HCT116 (cell line): ENCODE measurements at regions not wholly inside any gene's neighbourhood (a gene's known extent, or its start where the extent isn't known, plus 50 kb on each side); places are given as distances from the start of the nearest gene placed in this dataset.

Experiments used
- ATAC-seq: fragments of 200-7000 bp; cut with Tn5 transposase; 2 replicates; pipeline ENCODE4 v1.9.1; 2020; ENCODE audit warnings: mild to moderate bottlenecking, moderate library complexity
- BruUV-seq: library from RNA; stranded (reverse); fragments of 400-500 nt; replicated peaks from 2 replicates; lab custom pipeline; 2021; lab: Mats Ljungman, UMichigan
- CTCF ChIA-PET: fragments of 300-600 bp; sonication (Branson Sonifier 250); formaldehyde crosslinking; loops from one replicate; lab custom pipeline; 2021; ENCODE audit warnings: antibody characterized with exemption; lab: Charles Lee
- POLR2A ChIA-PET: fragments of 300-600, 350-600 bp; sonication (Branson Sonifier 250); formaldehyde crosslinking; loops from one replicate; lab custom pipeline; 2021; ENCODE audit warnings: antibody characterized with exemption; lab: Charles Lee
- RAD21 ChIA-PET, 2 experiments: fragments of 300-600 bp; sonication (Branson Sonifier 250); formaldehyde crosslinking; loops; one replicate each; lab custom pipeline; 2023; ENCODE audit warnings: low total read pairs in 2 of 2; ENCODE audit not compliant: uncharacterized antibody in 2 of 2, unreplicated experiment in 2 of 2, low non-redundant PET in 1 of 2; lab: Charles Lee
- DNase-seq: peaks from one replicate; pipeline ENCODE4 v3.0.0-alpha.2; 2010; ENCODE audit warnings: low read depth, low spot score
- H2AFZ ChIP-seq: fragments of 200-600 bp; shearing (Covaris generic), sonication (generic); 2 replicates; pipeline ENCODE4 v1.6.1; 2017; ENCODE audit warnings: low read depth, mixed run types, mixed read lengths, antibody characterized with exemption, low read length; ENCODE audit not compliant: poor library complexity, severe bottlenecking
- H3K27ac ChIP-seq: 2 replicates; pipeline ENCODE4 v1.5.1; 2012; ENCODE audit warnings: low read depth, low read length
- H3K27me3 ChIP-seq: fragments of 200-600 bp; sonication (generic); 2 replicates; pipeline ENCODE4 v1.6.1; 2016; ENCODE audit warnings: mixed run types, low read length, mixed read lengths; ENCODE audit not compliant: insufficient read depth
- H3K36me3 ChIP-seq, 2 experiments: fragments of 200-500 bp in 1 of 2; fragments of 200-600 bp in 1 of 2; sonication (Bioruptor generic) in 1 of 2; sonication (generic) in 1 of 2; 2 replicates each; pipeline versions ENCODE4 v1.5.1 to v1.6.1; 2014 to 2016; ENCODE audit warnings: low read length in 2 of 2, inconsistent platforms in 1 of 2, mixed read lengths in 1 of 2, mixed run types in 1 of 2; ENCODE audit not compliant: insufficient read depth in 2 of 2, control insufficient read depth in 1 of 2
- H3K4me1 ChIP-seq, 2 experiments: fragments of 200-600 bp in 1 of 2; sonication (generic) in 1 of 2; 2 replicates each; pipeline versions ENCODE4 v1.5.1 to v1.6.1; 2012 to 2017; ENCODE audit warnings: low read length in 2 of 2, inconsistent platforms in 1 of 2, mild to moderate bottlenecking in 1 of 2, mixed read lengths in 1 of 2, mixed run types in 1 of 2, moderate library complexity in 1 of 2; ENCODE audit not compliant: insufficient read depth in 2 of 2, control insufficient read depth in 1 of 2
- H3K4me2 ChIP-seq: fragments of 200-600 bp; sonication (generic); 2 replicates; pipeline ENCODE4 v1.6.1; 2017; ENCODE audit warnings: mixed run types, low read length, mixed read lengths
- H3K4me3 ChIP-seq, 2 experiments: fragments of 200-600 bp in 1 of 2; sonication (generic) in 1 of 2; replicated peaks in 1 of 2; 2 replicates each; pipeline ENCODE4 v1.5.1; 2011 to 2016; ENCODE audit warnings: low read length in 2 of 2, control low read depth in 1 of 2, low read depth in 1 of 2, mild to moderate bottlenecking in 1 of 2, mixed read lengths in 1 of 2, mixed run types in 1 of 2
- H3K79me2 ChIP-seq: fragments of 200-600 bp; sonication (generic); 2 replicates; pipeline ENCODE4 v1.6.1; 2017; ENCODE audit warnings: mild to moderate bottlenecking, mixed run types, low read length, moderate library complexity, mixed read lengths; ENCODE audit not compliant: insufficient read depth
- H3K9ac ChIP-seq: fragments of 200-600 bp; sonication (generic); 2 replicates; pipeline ENCODE4 v1.6.1; 2016; ENCODE audit warnings: low read length, mixed read lengths
- H3K9me2 ChIP-seq: fragments of 200-600 bp; sonication (generic), shearing (Covaris generic); 2 replicates; pipeline ENCODE4 v1.6.1; 2017; ENCODE audit warnings: mixed run types, mild to moderate bottlenecking, moderate library complexity; ENCODE audit not compliant: insufficient read depth
- H3K9me3 ChIP-seq, 2 experiments: fragments of 200-500 bp in 1 of 2; fragments of 200-600 bp in 1 of 2; sonication (Bioruptor generic) in 1 of 2; sonication (generic) in 1 of 2; 2 replicates each; pipeline ENCODE4 v1.6.1; 2014 to 2017; ENCODE audit warnings: low read length in 2 of 2, mixed read lengths in 2 of 2, inconsistent platforms in 1 of 2, low read depth in 1 of 2, mild to moderate bottlenecking in 1 of 2, mixed run types in 1 of 2, moderate library complexity in 1 of 2; ENCODE audit not compliant: control insufficient read depth in 1 of 2, insufficient read depth in 1 of 2
- H4K20me1 ChIP-seq: fragments of 200-600 bp; sonication (generic), shearing (Covaris generic); 2 replicates; pipeline ENCODE4 v1.6.1; 2017; ENCODE audit warnings: mixed run types, mild to moderate bottlenecking, moderate library complexity; ENCODE audit not compliant: insufficient read depth
- EZH2 ChIP-seq: fragments of 200-600 bp; sonication (generic); IDR thresholded peaks from 2 replicates; pipeline ENCODE4 v1.6.1; 2017; ENCODE audit warnings: antibody characterized with exemption, mixed run types
- EZH2phosphoT487 ChIP-seq: fragments of 200-600 bp; IDR thresholded peaks from 2 replicates; pipeline ENCODE4 v1.6.1; 2018; ENCODE audit warnings: antibody characterized with exemption, borderline replicate concordance
- JUND ChIP-seq: IDR thresholded peaks from 2 replicates; pipeline ENCODE4 v1.6.1; 2012
- POLR2AphosphoS5 ChIP-seq: IDR thresholded peaks from 2 replicates; pipeline ENCODE4 v1.6.1; 2011; ENCODE audit warnings: mild to moderate bottlenecking, low read depth, low read length, moderate library complexity
- TCF7L2 ChIP-seq: IDR thresholded peaks from 2 replicates; pipeline ENCODE4 v1.7.0; 2011; ENCODE audit warnings: borderline replicate concordance, inconsistent platforms; ENCODE audit not compliant: insufficient read depth, insufficient read length; ENCODE audit errors: extremely low read depth
- YY1 ChIP-seq: IDR thresholded peaks from 2 replicates; pipeline ENCODE4 v1.6.1; 2011; ENCODE audit warnings: low read length, low read depth, moderate library complexity, mild to moderate bottlenecking; ENCODE audit not compliant: insufficient replicate concordance; ENCODE audit errors: extremely low read depth
- ZNF274 ChIP-seq: fragments of 200-500 bp; sonication (Bioruptor generic); IDR thresholded peaks from 2 replicates; pipeline ENCODE4 v1.6.1; 2014; ENCODE audit warnings: mild to moderate bottlenecking, low read depth, low read length, inconsistent platforms
- intact Hi-C: fragments of 100-400 bp; cut with micrococcal nuclease; formaldehyde crosslinking; loops from 2 replicates; pipeline ENCODE4 v1.10.0; 2022
- TF ChIP-seq, protein P1 (sequence below), 3 experiments: fragments of 200-600 bp in 1 of 3; sonication (generic) in 1 of 3; IDR thresholded peaks in 2 of 3; conservative IDR thresholded peaks in 1 of 3; 2 replicates each; pipeline ENCODE4 v1.5.1; 2012 to 2017; ENCODE audit warnings: low read depth in 2 of 3, low read length in 2 of 3, antibody characterized with exemption in 1 of 3, borderline replicate concordance in 1 of 3, control low read depth in 1 of 3, mild to moderate bottlenecking in 1 of 3, mixed read lengths in 1 of 3, mixed run types in 1 of 3, moderate library complexity in 1 of 3; ENCODE audit not compliant: insufficient read depth in 1 of 3

DNA sequence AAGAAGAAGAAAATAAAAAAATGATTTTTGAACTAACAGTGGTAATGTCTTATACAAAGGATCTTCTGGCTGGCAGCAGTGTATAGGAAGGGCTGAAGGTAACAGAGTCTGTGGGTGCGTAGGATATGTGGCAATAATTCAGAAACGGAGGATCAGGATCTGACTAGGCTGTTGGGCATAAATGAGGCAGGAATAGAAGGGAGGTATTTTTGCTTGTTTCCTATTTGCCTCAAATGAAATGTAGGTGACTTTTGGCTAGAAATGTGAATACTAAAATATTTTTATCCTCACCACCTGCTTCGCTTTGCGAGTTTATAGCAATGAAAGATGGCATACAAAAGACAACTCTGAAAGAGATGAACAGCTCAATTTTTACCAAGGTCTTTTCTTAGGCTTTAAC is 1086.1 kb upstream of the CELF4 start (continued):
- no peak for TF ChIP-seq YY1
- no peak for TF ChIP-seq JUND

GRCh38 chr18:38648179-38648578 is 1082.6 kb upstream of the CELF4 start:
- Histone ChIP-seq H3K9me3 (peaks cover 0 to 5% of the 10 kb centered on the region in 2 experiments; a peak in 1 of 4 replicates), H3K27me3 (no peaks in the 10 kb centered on the region), H3K79me2 (no peaks in the 10 kb centered on the region), H4K20me1 (no peaks in the 10 kb centered on the region), H3K27ac (no peak overlapping the region), H3K4me3 (no peak overlapping the region), H3K9ac (no peak overlapping the region), H3K9me2 (no peaks in the 10 kb centered on the region), H3K4me2 (no peak overlapping the region), H3K36me3 (no peaks in the 10 kb centered on the region), H3K4me1 (no peaks in the 10 kb centered on the region), H2AFZ (no peak overlapping the region)
- ChIA-PET POLR2A (no interaction called here), CTCF (no interaction called here), RAD21 (no interaction called here)
- DNase-seq (no peak), ATAC-seq (no peak)
- no TSS peak for BruUV-seq
- TF ChIP-seq EZH2 (no peak), EZH2phosphoT487 (no peak), ZNF274 (no peak), TCF7L2 (no peak), POLR2AphosphoS5 (no peak)
- TF ChIP-seq, protein P1, sequence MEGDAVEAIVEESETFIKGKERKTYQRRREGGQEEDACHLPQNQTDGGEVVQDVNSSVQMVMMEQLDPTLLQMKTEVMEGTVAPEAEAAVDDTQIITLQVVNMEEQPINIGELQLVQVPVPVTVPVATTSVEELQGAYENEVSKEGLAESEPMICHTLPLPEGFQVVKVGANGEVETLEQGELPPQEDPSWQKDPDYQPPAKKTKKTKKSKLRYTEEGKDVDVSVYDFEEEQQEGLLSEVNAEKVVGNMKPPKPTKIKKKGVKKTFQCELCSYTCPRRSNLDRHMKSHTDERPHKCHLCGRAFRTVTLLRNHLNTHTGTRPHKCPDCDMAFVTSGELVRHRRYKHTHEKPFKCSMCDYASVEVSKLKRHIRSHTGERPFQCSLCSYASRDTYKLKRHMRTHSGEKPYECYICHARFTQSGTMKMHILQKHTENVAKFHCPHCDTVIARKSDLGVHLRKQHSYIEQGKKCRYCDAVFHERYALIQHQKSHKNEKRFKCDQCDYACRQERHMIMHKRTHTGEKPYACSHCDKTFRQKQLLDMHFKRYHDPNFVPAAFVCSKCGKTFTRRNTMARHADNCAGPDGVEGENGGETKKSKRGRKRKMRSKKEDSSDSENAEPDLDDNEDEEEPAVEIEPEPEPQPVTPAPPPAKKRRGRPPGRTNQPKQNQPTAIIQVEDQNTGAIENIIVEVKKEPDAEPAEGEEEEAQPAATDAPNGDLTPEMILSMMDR (IDR thresholded peaks at IDR 0.05 in 2 of 3, conservative IDR thresholded peaks at IDR 0.05 in 1 of 3; ENCODE audit: borderline replicate concordance in 1 of 3, insufficient read depth in 1 of 3, low read depth in 2 of 3, low read length in 2 of 3), result no peak
- intact Hi-C loops, result no loop called here
